HG02642 (cell line): ENCODE measurements at regions not wholly inside any gene's neighbourhood (a gene's known extent, or its start where the extent isn't known, plus 50 kb on each side); places are given as distances from the start of the nearest gene placed in this dataset.

Source experiments
- ATAC-seq: cut with Tn5 transposase; IDR thresholded peaks from one replicate; pipeline ENCODE4 v1.9.1; 2021; ENCODE audit warnings: mild to moderate bottlenecking; ENCODE audit not compliant: unreplicated experiment, poor library complexity

GRCh38 chr9:99602854-99603253, 218.8 kb upstream of the NR4A3 start:
- ATAC-seq, result no peak

GRCh38 chr9:99605016-99605743, 216.5 kb upstream of the NR4A3 start:
- no peak for ATAC-seq

DNA sequence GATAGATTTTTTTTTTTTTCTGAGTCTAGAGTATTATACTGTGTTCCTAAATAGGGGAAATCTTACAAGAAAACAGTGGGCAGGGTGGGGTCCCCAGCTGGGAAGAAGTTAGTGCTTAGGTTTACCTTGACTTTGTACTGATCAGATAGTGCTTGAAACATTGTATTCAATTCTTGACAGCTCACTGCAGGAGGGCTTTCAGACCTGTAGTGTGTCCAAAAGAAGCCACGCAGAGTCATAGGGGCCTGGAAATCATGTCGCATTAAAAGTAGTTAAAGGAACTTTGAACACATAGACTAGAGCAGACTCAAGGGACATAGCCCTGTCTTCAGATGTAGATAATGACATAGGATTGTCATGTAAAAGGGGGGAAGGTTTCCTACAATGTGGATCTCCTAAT, 215.4 kb upstream of the NR4A3 start:
- ATAC-seq, result no peak

DNA sequence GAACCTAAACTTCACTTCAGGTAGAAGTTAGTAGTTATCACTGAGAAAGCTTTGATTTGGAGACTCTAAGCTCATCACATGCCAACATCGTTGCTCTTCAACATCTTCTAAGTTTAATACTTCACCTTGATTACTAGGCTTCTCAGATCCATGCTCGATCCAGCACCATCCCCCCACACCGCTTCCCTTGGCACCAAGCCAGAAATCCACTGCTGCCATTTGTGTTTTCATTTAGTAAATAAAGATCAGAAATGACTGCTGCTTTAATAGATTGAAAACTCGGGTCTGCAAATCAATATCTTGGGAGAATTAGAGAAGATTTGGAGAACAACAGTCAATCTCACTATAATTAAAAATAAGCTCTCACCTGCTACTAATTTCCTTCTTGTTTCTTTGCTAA, 214.7 kb upstream of the NR4A3 start:
- no peak for ATAC-seq

GRCh38 chr9:99607842-99608448, 213.7 kb upstream of the NR4A3 start:
- no peak for ATAC-seq

DNA sequence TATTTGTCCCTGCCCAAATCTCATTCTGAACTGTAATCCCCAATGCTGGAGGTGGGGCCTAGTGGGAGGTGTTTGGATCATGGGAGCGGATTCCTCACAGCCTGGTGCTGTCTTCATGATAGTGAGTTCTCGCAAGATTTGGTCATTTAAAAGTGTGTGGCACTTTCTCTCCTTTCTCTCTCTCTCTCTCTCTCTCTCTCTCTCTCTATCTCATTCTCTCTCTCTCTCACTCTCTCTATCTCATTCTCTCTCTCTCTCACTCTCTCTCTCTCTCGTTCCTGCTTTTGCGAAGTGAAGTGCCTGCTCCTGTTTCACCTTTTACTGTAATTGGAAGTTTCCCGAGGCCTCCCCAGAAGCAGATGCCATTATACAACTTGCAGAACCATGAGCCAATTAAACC, 207.3 kb upstream of the NR4A3 start:
- ATAC-seq, result no peak

- no peak for ATAC-seq
These were observed 200.6 kb upstream of the NR4A3 start for GRCh38 chr9:99621040-99621439.

DNA sequence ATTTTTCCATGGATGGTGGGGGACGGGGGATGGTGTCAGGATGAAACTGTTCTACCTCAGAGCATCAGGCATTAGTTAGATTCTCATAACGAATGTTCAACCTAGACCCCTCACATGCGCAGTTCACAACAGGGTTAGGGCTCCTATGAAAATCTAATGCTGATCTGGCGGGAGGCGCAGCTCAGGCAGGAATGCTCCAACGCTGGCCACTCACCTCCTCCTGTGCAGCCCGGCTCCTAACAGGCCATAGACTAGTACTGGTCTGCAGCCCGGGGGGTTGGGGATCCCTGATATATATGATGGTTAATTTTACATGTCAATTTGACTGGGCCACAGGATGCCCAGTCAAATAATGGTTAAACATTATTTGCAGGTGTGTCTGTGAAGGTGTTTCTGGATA, 199.0 kb upstream of the NR4A3 start:
- no peak for ATAC-seq

GRCh38 chr9:99623780-99624364, 197.8 kb upstream of the NR4A3 start:
- no peak for ATAC-seq

DNA sequence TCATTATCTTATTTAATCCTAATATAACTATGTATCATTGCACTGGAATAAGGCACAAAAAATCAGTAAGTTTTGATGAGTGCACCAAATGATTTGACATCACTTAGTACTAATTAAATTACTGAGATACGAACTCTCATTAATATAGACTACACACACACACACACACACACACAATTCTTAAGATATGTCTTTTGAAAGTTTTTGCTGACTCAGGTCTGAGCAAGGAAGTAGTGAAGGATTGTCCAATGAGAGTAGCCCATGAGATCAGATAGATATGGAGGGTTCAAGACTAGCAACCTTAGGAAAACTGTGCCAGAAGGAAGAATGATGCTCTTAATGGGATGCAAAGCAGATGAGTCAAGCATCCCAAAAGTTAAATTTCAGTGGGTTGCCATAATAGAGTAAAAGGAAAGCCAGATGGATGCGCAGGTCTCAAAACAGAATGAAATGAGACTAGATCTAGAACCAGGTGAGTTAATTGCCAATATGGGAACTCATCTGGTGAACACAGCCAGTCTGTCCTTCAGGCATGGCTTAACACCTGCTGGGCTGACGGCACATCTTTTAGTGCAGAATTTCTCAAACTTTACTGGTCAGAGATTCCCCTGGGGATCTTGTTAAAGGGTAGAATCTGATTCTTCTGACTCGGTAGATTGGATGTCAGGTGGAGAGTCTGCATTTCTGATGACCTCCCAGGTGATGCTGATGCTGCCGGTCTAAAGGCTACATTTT, 197.0 kb upstream of the NR4A3 start:
- no peak for ATAC-seq

DNA sequence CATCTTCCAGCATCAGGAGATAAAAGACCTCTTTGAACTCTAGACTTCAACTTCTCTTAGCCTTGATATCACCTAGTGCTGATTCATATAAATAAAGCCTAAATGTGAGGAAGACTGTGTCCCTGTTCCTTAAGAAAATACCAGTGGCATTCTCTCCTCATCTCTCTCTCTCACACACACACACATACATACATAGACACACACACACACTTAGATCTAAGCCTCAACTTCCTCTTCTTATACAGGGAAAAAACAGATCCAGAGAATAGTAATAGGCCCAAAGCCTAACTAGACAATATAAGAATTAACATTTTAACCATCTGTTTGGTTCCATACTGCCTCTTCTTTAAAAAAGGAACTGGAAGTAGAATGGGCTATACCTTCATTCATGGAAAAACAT, 195.3 kb upstream of the NR4A3 start:
- no peak for ATAC-seq

DNA sequence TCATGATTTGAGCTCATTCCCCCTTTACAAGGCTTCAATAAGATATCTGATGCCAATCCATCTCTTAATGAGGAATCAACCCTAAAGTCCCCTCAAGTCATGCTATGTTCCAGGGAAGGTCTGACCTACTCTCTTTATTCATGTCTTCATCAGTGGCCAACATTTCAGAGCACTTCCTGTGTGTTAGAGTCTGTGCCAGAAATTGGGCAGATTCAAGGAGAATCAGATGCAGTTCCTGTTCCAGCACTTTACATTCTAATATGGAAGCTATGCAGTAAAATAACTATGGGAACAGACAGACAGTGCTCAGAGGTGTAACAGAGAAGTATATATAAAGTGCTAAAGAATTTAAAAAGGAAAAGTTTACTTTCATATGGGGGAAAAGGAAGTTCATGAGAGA, 193.4 kb upstream of the NR4A3 start:
- ATAC-seq, result no peak

DNA sequence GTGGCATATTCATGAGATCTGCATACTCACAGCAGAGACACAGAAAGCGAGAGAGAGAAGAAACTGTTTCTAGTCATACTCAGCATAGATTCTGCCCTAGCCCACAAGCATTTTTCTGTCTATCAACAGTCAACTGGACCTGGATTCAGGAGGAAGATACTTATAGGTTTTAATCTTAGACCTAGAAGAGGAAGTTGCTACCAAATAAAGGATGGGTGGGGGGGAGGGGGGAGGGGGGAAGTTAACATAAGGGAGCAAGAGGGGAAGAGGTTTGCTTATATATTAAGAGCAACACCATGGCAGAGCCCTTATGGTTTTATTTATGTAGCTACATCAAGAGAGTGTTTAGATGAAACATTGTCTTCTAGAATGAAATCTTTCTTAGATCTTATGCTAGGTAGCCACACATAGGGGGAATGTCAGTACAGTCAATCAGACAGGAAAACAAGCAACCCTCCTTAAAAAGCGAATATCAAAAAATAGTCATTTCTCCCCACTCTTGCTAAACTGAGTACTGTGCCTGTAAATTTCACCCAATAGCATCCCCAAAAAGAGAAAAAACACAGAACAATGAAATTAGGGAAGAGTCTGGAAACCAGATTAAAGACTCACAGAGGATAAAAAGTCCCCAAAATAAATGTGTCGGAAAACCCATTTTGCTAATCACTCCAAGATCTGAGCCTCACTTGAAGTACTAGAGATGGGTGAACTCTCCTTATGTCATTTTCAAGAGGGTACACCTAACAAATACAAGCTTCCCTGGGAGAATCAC, 192.7 kb upstream of the NR4A3 start:
- no peak for ATAC-seq

- ATAC-seq, result no peak
These were observed 189.2 kb upstream of the NR4A3 start for GRCh38 chr9:99632349-99633038.

DNA sequence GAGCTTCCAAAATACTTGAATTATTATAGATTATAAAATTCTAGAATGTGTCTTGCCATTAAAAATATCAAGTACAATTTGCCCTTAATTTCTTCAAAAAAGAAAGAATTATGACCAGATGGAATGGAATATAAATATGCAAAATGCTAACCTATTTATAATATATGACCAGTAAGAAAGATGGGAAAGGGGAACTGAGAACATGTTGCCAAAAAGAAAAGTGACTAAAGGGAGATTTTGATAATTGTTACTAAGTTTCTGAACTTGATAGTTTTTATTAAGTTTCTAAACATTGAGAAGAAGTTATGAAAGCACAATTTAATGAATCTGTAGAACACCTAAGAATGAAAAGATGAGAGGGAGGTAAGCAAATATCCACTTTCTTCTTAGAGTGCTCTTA, 188.4 kb upstream of the NR4A3 start:
- ATAC-seq, result no peak

DNA sequence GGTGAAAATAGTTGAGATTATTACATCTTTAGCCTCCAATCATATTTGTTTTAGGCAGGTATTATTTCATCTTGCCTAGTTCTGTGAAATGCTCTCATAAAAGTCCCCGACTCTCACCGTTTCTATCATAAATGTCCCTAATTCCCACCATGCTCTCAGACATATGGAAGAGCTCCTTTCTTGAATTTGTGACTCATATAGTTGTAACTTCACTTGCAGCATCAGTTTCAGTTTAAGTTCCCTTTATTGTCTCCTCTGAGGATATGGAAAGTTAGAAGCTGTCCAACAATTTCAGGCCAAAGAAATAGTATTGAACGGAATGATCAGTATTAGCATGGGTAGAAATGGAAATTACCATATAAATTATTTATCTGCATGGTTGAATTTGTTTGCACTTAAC, 187.5 kb upstream of the NR4A3 start:
- ATAC-seq, result no peak

GRCh38 chr9:99635032-99635431, 186.7 kb upstream of the NR4A3 start:
- ATAC-seq, result no peak

GRCh38 chr9:99637641-99638040, 184.0 kb upstream of the NR4A3 start:
- no peak for ATAC-seq

- no peak for ATAC-seq
These were observed 182.7 kb upstream of the NR4A3 start for GRCh38 chr9:99638971-99639370.

DNA sequence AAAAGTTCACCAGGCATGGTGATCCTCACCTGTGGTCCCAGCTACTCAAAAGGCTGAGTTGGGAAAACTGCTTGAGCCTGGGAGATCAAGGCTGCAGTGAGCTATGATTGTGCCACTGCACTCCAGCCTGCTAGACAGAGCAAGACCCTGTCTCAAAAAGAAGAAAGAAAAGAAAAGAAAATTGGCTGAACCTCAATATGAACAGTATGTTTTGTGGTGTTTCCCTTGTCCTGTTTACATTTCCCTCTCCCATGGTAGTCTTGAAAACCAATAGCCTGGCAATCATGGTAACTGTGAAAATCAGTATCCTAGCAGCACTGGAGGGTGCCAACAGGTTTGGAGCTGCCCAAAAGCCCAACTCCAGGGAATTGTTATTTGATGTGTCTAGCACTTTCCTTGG, 174.1 kb upstream of the NR4A3 start:
- no peak for ATAC-seq
